Mammary epithelial cell (primary cell): ENCODE measurements at regions not wholly inside any gene's neighbourhood (a gene's known extent, or its start where the extent isn't known, plus 50 kb on each side); places are given as distances from the start of the nearest gene placed in this dataset.

Experiments used
- CTCF ChIP-seq, 2 donors: IDR thresholded peaks in 1 of 2; conservative IDR thresholded peaks in 1 of 2; 2 replicates each; pipeline ENCODE4 v1.5.1; 2011 to 2012; ENCODE audit warnings: inconsistent platforms in 2 of 2, low read length in 2 of 2, mild to moderate bottlenecking in 2 of 2, control low read depth in 1 of 2, low read depth in 1 of 2; ENCODE audit not compliant: insufficient read depth in 1 of 2; ENCODE audit errors: extremely low read depth in 1 of 2
- EZH2 ChIP-seq: IDR thresholded peaks from 2 replicates; pipeline ENCODE4 v1.6.1; 2012; ENCODE audit warnings: low read length, inconsistent platforms, borderline replicate concordance

DNA sequence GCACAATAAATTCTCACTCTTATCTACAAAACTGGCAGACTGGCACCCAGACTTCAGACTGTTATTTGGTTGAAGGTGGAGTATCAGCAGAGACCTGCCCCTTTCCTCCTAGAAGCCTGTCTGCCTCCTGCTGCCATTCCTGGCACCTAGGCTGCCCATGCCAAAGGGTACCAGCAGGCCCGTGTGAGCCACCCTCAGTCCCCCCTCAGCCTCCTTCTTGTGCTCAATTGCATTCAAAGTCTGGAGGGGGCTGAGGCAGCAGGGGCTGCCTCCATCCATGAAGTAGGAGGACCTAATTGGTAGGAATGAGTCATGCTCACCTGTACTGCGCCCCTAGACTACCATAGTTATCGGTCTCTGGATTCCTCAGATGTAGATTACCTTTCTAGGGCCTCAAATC lies 440.9 kb upstream of the GRM3 start:
- TF ChIP-seq CTCF (conservative IDR thresholded peaks at IDR 0.05 in 1 of 2, IDR thresholded peaks at IDR 0.05 in 1 of 2; ENCODE audit: extremely low read depth in 1 of 2, insufficient read depth in 1 of 2, low read depth in 1 of 2, low read length in 2 of 2) (no peak), EZH2 (no peak)
